Right renal pelvis (tissue), 4 donors: ENCODE measurements at regions not wholly inside any gene's neighbourhood (a gene's known extent, or its start where the extent isn't known, plus 50 kb on each side); places are given as distances from the start of the nearest gene placed in this dataset.

Experiments used
- DNase-seq, 4 donors: peaks; one replicate each; pipeline ENCODE4 v3.0.0-alpha.2; 2013; ENCODE audit warnings: low read depth in 4 of 4, low spot score in 3 of 4, missing footprints in 1 of 4

DNA sequence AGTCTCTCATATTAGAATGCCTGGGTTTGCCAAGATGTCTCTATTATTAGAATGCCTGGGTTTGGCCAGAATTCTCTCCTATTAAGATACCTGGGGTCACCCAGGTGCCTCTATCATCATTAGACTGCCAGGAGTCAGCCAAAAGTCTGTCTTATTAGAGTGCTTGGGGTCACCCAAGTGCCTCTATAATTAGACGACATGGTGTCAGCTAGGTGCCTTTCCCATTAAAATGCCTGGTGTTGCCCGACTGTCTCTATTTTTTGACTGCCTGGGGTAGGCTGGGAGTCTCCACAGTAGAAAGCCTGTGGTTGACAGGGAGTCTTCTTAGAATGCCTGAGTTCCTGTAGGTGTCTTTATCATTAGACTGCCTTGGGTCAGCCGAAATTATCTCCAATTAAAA lies 1536.6 kb downstream of the UQCRFS1 start:
- DNase-seq = no peak

DNA sequence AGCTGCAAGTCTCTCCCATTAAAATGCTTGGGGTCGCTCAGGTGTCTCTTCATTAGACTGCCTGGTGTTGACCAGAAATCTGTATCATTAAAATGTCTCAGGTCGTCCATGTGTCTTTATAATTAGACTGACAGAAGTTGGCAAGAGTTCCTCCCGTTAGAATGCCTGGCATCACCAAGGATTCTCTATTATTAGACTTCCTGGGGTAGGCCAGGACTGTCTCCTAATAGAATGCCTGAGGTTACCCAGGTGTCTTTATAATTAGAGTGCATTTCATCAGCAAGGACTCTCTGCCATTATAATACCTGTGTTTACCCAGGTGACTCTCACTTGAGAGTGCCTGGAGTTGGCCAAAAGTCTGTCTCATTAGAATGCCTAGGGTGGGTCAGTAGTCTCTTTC lies 1537.2 kb downstream of the UQCRFS1 start:
- DNase-seq = no peak

DNA sequence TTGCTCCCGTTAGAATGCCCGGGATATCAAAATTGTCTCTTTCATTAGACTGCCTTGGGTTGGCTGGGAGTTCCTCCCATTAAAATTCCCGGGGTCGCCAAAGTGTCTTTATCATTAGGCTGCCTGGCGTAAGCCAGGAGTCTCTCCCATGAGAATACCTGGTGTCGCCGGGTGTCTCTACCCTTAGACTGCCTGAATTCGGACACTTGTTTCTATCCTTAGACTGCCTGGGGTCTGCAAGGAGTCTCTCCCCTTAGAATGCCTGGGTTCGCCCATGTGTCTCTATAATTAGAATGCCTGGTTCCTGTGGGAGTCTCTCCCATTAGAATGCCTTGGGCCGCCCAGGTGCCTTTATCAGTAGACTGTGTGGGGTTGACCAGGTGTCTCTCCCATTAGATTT lies 1538.2 kb downstream of the UQCRFS1 start:
- no peak for DNase-seq

DNA sequence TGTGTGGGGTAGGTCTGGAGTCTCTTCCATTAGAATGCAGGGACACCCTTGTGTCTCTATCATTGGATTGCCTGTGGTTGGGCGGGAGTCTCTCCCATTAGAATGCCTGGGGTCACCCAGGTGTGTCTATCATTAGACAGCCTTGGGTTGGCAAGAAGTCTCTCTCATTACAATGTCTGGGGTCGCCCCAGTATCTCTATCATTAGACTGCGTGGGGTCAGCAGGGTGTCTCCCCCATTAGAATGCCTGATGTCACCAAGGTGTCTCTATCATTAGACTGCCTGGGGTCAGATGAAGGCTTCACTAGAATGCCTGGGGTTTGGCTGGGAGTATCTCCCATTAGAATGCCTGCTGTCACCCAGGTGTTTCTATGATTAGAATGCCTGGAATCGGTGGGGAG lies 1539.0 kb downstream of the UQCRFS1 start:
- DNase-seq = no peak

DNA sequence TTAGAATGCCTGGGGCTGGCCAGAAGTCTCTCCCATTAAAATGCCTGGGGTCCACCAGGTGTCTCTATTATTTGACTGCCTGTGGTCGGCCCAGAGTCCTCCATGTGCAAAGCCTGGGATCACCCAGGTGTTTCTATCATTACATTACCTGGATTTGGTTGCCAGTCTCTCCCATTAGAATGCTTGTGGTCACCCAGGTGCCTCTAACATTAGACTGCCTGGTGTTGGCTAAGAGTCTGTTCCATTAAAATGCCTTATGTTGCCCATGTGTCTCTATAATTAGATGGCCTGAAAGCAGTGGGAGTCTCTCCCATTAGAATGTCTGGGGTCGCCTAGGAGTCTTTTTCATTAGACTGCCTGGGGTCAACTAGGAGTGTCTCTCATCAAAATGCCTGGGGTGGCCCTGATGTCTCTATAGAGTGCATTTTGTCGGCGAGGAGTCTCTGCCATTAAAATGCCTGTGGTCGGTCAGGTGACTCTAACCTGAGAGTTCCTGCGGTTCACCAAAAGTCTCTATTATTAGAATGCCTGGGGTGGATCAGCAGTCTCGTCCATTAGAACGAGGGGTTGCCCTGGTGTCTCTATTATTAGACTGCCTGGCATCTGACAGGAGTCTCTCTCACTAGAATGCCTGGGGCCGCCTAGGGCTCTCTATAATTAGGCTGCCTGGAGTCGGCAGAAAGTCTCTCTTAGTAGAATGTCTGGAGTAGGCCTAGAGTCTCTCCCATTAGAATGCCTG lies 1540.5 kb downstream of the UQCRFS1 start:
- DNase-seq = no peak

DNA sequence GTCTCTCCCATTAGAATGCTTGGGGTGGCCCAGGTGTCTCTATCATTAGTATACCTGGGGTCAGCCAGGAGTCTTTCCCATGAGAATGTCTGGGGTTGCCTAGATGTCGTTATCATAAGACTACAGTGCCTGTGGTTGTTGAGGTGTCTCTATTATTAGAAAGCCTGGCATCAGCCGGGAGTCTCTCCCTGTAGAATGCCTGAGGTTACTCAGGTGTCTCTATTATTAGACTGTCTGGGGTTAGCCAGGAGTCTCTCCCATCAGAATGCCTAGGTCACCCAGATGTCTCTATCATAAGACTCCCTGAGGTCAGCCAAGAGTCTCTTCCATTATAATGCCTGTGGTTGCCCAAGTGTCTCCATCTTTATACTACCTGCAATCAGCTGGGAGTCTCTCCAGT lies 1541.1 kb downstream of the UQCRFS1 start:
- no peak for DNase-seq

DNA sequence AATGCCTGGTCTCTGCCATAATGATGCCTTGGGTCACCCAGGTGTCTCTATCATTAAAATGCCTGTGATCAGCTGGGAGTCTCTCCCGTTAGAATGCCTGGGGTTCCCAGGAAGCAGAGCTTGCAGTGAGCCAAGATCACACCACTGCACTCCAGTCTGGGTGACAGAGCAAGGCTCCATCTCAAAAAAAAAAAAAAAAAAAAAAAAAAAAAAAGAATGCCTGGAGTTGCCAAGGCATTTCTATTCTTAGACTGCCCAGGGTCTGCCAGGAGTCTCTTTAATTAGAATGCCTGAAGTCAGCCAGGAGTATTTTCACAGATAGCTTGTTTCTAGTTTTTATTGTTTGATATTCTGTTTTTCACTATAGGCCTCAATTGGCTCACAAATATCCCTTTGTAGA lies 1552.5 kb downstream of the UQCRFS1 start:
- DNase-seq = no peak

DNA sequence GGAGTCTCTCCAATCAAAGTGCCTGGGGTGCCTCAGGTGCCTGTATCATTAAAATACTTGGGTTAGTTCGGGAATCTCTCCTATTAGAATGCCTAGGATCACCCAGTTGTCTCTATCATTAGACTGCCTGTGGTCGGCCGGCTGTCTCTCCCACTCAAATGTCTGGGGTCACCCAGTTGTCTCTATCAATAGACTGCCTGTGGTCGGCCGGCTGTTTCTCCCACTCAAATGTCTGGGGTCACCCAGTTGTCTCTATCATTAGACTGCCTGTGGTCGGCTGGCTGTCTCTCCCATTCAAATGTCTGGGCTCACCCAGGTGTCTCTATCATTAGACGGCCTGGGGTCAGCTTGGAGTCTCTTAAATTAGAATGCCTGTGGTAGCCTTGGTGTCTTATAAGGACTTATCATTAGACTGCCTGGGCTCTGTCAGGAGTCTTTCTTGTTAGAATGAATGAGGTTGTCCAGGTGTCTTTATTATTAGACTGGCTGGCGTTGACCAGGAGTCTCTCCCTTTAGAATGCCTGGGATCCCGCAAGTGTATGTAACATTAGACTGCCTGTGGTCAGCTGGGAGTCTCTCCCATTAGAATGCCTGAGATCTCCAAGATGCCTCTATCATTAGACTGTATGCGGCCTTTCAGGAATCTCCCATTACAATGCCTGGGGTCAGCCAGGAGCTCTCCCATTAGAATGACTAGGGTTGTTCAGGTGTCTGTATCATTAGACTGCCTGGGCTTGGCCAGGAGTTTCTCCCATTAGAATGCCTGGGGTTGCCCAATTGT lies 1555.5 kb downstream of the UQCRFS1 start:
- DNase-seq = no peak

DNA sequence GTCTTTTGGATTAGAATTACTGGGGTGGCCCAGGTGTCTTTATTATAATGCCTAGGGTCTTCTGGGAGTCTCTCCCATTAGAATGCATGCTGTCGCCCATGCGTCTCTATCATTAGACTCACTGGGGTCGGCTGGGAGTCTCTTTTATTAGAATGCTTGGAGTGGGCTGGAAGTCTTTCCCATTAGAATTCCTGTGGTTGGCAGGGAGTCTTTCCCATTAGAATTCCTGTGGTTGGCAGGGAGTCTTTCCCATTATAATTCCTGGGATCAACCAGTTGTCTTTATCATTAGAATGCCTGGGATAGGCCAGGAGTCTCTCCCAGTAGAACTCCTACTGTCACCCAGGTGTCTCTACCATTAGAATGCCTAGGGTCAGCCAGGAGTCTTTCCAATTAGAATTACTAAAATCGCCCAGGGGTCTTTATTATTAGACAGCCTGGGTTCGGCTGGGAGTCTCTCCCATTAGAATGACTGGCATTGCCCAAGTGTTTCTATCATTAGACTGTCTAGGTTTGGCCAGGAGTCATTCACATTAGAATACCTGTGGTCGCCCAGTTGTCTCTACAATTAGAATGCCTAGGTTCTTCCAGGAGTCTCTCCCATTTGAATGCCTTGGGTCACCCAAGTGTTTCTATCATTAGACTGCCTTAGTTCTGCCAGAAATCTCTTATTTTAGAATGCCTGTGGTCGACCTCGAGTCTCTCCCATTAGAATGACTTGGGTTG lies 1558.5 kb downstream of the UQCRFS1 start:
- no peak for DNase-seq

DNA sequence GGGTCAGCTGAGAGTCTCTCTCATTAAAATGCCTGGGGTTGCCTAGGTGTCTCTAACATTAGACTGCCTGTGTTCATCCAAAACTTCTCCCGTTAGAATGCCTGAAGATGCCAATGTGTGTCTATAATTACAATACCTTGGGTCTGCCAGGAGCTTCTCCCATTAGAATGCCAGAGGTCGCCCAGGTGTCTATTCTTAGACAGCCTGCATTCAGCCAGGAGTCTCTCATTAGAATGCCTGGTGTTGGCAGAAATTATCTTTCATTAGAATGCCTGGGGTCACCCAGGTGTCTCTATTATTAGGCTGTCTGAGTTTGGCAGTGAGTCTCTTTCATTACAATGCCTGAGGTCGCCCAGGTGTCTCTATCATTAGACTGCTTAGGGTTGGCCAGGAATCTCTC lies 1560.2 kb downstream of the UQCRFS1 start:
- DNase-seq = no peak

DNA sequence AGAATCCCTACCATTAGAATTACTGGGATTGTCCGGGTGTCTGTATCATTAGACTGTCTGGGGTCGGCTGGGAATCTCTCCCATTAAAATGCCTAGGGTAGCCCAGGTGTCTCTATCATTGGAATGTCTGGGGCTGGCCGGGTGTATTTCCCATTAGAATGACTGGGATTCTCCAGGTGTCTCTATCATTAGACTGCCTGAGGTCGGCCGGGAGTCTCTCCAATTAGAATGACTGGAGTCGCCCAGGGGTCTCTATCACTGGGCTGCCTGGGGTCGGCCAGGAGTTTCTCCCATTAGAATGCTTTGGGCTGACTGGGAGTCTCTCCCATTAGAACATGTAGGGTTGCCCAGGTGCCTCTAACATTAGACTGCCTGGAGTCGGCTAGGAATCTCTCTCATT lies 1560.7 kb downstream of the UQCRFS1 start:
- DNase-seq = no peak

DNA sequence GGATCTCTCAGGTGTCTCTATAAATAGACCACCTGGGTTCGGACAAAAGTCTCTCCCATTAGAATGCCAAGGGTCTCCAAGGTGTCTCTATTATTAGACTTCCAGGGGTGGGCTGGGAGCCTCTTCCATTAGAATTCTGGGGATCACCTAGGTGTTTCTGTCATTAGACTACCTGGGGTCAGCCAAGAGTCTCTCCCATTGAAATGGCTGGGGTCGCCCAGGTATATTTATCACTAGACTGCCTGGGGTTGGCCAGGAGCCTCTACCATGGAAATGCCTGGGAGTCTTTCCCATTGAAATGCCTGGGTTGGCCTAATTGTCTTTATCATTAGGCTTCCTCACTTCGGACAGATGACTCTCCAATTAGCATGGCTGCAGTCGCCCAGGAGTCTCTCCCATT lies 1565.5 kb downstream of the UQCRFS1 start:
- no peak for DNase-seq

DNA sequence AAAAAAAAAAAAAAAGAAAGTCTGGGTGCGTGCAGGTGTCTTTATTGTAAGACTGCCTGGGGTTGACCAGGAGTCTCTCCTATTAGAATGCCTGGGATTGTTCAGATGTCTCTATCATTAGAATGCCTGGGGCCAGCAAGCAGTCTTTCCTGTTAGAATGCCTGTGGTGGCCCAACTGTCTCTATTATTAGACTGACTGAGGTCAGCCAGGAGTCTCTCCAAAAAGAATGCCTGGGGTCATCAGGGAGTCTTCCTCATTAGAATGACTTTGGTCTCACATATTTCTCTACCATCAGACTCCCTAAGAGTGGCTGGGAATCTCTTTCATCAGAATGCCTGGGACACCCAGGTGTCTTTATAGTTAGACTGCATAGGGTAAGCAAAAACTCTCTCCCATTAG lies 1577.5 kb downstream of the UQCRFS1 start:
- no peak for DNase-seq

DNA sequence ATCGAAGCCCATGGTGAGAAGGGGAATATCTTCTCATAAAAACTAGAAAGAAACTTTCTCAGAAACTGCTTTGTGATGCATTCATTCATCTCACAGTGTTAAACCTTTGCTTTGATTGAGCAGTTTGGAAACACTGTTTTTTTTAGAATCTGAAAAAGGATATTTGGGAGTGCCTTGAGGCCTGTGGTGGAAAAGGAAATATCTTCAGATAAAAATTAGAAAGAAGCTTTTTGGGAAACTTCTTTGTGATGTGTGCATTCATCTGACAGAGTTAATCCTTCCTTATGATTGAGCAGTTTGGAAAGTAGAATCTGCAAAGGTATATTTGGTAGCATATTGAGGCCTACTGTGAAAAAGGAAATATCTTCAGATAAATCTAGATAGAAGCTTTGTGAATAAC lies 1594.9 kb downstream of the UQCRFS1 start:
- no peak for DNase-seq

DNA sequence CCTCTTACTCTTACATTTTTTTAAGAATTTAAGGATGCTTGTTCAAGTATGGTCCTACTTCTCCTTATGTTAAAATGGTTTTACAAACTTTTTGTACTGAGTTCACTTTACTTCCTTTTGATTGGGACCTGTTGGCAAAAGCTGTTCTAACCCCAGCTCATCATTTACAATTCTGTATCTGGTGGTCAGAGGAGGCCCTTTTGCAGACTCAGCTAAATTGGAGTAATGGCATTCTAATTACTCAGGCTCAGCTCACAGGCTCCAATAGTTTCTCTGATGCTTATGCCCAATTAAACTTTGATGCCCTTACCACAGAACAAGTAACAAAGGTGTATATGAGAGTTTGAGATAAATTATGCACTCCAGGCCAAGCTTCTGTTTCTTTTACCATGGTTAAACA lies 1632.0 kb downstream of the UQCRFS1 start:
- no peak for DNase-seq
